BE2C (cell line): ENCODE measurements at regions not wholly inside any gene's neighbourhood (a gene's known extent, or its start where the extent isn't known, plus 50 kb on each side); places are given as distances from the start of the nearest gene placed in this dataset.

Source experiments
- DNase-seq: peaks from one replicate; pipeline ENCODE4 v3.0.0-alpha.2; 2020
- H3K27me3 ChIP-seq: fragments of 250-450 bp; sonication (Bioruptor Pico); 2 replicates; pipeline ENCODE4 v1.5.1; 2020; ENCODE audit warnings: mild to moderate bottlenecking
- H3K36me3 ChIP-seq: fragments of 250-450 bp; sonication (Bioruptor Pico); 2 replicates; pipeline ENCODE4 v1.5.1; 2020; ENCODE audit warnings: mild to moderate bottlenecking
- H3K4me1 ChIP-seq: fragments of 250-450 bp; sonication (Bioruptor Pico); 2 replicates; pipeline ENCODE4 v1.5.1; 2020
- H3K4me3 ChIP-seq: 2 replicates; pipeline ENCODE4 v1.5.1; 2011; ENCODE audit warnings: low read depth, low read length
- H3K9me3 ChIP-seq: fragments of 250-450 bp; sonication (Bioruptor Pico); 2 replicates; pipeline ENCODE4 v1.5.1; 2020
- TF ChIP-seq, protein P1 (sequence below): IDR thresholded peaks from 2 replicates; pipeline ENCODE4 v1.5.1; 2012; ENCODE audit warnings: mild to moderate bottlenecking, low read depth, low read length

GRCh38 chrX:10753116-10753515 is 132.7 kb upstream of the MID1 start:
- Histone ChIP-seq H3K4me1 (no peaks in the 10 kb centered on the region), H3K27me3 (no peaks in the 10 kb centered on the region), H3K36me3 (no peaks in the 10 kb centered on the region), H3K4me3 (no peak overlapping the region), H3K9me3 (no peaks in the 10 kb centered on the region)
- TF ChIP-seq, protein P1, sequence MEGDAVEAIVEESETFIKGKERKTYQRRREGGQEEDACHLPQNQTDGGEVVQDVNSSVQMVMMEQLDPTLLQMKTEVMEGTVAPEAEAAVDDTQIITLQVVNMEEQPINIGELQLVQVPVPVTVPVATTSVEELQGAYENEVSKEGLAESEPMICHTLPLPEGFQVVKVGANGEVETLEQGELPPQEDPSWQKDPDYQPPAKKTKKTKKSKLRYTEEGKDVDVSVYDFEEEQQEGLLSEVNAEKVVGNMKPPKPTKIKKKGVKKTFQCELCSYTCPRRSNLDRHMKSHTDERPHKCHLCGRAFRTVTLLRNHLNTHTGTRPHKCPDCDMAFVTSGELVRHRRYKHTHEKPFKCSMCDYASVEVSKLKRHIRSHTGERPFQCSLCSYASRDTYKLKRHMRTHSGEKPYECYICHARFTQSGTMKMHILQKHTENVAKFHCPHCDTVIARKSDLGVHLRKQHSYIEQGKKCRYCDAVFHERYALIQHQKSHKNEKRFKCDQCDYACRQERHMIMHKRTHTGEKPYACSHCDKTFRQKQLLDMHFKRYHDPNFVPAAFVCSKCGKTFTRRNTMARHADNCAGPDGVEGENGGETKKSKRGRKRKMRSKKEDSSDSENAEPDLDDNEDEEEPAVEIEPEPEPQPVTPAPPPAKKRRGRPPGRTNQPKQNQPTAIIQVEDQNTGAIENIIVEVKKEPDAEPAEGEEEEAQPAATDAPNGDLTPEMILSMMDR: no peak
- no peak for DNase-seq

DNA sequence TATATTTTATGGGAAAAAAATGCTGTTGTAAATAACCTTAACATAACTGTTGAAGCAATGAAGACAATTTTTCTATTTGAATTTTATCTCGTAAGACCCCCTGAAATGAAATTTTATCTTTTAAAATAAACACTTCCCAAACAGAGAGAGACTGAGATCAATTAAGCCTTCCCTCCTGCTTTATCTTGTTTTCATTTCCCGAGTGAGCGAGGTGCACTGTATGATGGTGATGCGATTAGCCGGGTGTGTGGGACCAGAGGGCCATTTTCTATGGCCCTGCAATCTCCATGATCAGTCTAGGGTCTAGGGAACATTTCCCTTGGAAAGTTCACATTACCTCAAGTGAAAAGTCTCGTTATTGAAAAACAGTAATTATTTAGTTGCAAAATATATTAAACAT is 134.1 kb upstream of the MID1 start:
- H3K4me3 ChIP-seq: no peak overlapping the region
- no peaks in the 10 kb centered on the region for H3K4me1 ChIP-seq
- no peaks in the 10 kb centered on the region for H3K36me3 ChIP-seq
- H3K27me3 ChIP-seq: no peaks in the 10 kb centered on the region
- DNase-seq: no peak
- no peaks in the 10 kb centered on the region for H3K9me3 ChIP-seq
- TF ChIP-seq, protein P1: no peak

DNA sequence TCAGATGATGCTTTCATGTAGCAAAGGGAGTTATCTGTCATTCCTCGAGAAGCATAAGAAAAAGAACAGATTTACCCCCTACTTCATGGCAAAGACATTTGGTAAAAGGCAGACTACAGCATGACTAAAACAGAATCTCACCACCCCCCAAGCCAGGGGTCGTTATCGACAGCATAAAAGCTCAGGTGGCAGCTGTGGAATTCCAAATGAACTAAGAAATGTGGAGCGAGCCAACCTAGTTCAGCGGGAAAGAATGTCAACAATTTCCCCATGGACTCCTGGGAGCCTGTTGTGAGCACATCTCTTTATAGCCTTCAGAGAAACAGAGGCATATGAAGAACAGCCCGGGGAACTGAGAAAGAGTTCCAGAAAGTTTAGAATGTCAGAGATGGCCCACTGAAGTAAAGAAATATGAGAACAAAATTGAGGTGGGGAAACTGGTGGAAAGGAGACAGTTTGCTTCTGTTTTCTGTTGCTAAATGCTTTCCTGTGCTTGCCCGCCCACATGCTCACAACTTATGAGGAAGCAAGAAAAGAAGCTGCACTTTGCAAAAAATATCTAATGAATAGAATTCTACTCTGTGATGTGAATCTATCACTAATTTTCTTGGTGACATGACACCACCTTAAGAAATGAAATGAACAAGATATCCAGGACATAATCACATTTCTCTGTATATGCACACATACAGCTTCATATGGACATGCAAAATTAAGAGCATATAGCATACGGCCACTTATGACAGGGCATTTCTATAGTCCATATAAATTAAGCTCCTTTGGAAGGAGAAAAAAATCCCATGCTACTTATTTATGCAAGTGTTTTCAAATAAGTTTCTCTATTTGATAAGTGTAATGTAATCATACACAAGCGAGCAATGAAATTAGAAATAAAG is 135.3 kb upstream of the MID1 start:
- H3K9me3 ChIP-seq: no peaks in the 10 kb centered on the region
- H3K27me3 ChIP-seq: no peaks in the 10 kb centered on the region
- no peak for DNase-seq
- no peaks in the 10 kb centered on the region for H3K4me1 ChIP-seq
- TF ChIP-seq, protein P1: no peak
- H3K4me3 ChIP-seq: no peak overlapping the region
- no peaks in the 10 kb centered on the region for H3K36me3 ChIP-seq

DNA sequence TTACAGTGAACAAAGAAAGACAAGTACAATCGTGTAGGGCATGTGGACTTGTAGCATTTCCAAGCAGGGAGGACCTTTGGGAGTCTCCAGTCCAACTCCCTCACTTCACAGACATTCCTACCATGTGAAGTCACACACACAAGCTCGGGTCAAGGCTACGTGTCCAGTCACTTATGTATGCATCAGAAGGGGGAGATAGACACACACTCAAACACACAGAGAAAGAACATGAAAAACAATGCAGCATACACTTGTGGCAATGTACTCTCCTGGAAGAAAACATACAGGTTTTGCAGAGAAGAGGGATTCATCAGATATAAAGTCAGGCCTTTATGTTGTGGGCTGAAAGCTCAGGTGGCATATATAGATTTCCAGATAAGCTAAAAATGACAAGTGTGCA is 136.1 kb upstream of the MID1 start:
- no peaks in the 10 kb centered on the region for H3K36me3 ChIP-seq
- TF ChIP-seq, protein P1: no peak
- no peaks in the 10 kb centered on the region for H3K4me1 ChIP-seq
- no peak for DNase-seq
- no peak overlapping the region for H3K4me3 ChIP-seq
- no peaks in the 10 kb centered on the region for H3K27me3 ChIP-seq
- H3K9me3 ChIP-seq: no peaks in the 10 kb centered on the region

DNA sequence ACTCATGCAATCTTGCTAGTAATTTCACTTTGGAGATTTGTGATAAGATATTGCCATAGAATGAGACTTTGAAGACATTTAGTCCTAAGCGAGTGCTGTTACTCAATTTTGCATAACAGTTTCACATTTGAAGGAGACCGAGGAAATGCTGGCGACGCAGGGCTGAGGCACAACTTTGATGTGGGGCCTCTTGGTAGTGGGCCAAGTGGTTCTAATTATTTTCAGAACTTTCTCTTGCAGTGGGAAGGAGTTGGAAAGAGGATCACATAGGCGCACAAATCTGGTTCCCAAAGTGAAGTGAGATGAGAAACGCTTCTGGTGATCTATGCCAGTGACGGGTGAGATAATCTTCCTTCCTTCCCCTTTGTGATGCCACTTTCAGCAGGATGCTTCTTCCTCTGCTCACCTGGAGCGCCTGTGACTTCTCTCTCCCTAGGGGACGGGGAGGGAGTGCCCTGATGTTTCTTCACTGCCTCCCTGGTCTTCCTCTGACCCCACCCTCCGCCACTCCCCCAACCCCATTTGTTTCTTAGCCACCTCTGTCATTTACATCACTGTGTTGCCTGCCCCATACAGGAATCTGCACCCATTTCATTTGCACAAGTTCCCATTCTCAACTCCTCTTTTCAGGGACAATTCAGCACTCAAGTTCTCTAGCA is 138.9 kb upstream of the MID1 start:
- Histone ChIP-seq H3K4me1 (no peaks in the 10 kb centered on the region), H3K36me3 (no peaks in the 10 kb centered on the region), H3K9me3 (no peaks in the 10 kb centered on the region), H3K4me3 (no peak overlapping the region), H3K27me3 (no peaks in the 10 kb centered on the region)
- TF ChIP-seq, protein P1: no peak
- no peak for DNase-seq

GRCh38 chrX:10761447-10761846 is 141.1 kb upstream of the MID1 start:
- Histone ChIP-seq H3K4me3 (no peak overlapping the region), H3K9me3 (no peaks in the 10 kb centered on the region), H3K4me1 (no peaks in the 10 kb centered on the region), H3K27me3 (no peaks in the 10 kb centered on the region), H3K36me3 (no peaks in the 10 kb centered on the region)
- no peak for DNase-seq
- TF ChIP-seq, protein P1: no peak
